Caki2 (cell line): ENCODE measurements at regions not wholly inside any gene's neighbourhood (a gene's known extent, or its start where the extent isn't known, plus 50 kb on each side); places are given as distances from the start of the nearest gene placed in this dataset.
"Not testable (repeated sequence)": the region's sequence is repeated elsewhere in the genome, so short reads cannot be mapped to it uniquely, and the experiment has no call there.

Experiments
- DNase-seq: peaks from one replicate; pipeline ENCODE4 v3.0.0-alpha.2; 2015; ENCODE audit warnings: low read depth
- in situ Hi-C: cut with HindIII; loops from 2 replicates; pipeline ENCODE4 v1.10.0; 2016; ENCODE audit warnings: low sequenced_read_pairs, low pct_unique_long_range_greater_than_20kb, mixed read lengths

DNA sequence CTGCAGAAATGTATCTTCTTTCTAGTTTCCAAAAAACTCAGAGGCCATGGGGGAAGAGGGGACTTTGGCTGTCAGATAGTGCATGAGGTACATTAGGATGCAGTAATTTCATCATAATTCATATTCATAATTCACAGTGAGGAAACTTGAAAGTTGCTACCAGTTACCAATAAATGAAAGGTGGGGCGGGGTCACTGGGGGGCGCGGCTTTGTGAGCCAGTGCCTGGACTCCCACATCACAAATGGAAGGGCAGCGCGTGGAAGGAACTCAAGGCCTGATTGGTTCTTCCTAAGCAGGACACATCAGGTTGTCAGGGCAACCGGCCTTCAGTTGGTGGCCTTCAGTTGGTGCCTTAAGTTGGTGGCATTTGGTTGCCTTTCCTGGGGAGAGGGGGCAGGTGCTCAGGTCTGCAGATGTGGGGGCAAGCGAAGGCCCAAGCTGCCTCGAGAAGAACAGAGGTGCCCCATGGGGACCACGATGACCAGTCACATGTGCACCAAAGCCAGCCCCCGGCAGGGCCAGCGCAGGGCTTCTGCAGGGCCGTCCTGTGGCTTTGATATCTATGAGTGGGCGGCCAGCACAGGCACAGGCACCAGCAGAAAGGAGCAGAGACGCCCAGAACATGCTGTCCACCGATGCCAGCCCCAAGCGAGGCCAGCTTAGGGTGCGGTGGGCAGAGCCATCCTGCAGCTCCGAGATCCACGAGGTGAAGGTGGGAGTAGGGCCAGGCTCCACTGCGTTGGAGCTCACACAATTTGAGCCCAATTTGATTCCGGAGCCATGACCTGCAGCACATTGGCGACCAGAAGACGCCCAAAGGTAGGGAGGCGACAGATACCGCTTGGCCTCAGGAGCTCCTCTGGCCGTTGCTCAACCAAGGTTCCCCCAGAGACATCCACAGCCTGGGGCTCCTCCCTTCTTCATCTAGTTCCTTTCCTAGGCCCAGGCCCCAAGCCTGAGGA is 3248.2 kb upstream of the OR11H1 start:
- in situ Hi-C loops, DNase-seq: not testable (repeated sequence)

DNA sequence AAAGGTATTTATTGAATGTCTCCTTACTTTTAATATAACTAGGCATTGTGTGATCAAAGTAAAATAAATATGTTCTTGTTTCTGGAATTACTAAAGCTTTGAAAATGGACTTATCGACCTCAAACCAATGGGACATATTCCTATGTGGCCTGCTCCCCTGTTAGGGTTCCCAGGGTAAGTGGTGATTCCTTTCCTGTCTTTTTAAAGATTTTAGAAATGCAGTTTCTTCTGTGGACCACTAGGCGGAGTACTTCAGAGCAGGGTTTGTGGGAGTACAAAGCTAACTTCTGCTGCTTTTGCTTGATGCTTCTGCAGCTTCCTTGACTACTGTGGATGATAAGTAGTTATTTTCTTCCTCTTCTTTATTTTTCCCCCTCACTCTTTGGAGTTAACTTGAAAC is 3243.3 kb upstream of the OR11H1 start:
- peak; percentile 0 for DNase-seq
- in situ Hi-C loops = not testable (repeated sequence)

DNA sequence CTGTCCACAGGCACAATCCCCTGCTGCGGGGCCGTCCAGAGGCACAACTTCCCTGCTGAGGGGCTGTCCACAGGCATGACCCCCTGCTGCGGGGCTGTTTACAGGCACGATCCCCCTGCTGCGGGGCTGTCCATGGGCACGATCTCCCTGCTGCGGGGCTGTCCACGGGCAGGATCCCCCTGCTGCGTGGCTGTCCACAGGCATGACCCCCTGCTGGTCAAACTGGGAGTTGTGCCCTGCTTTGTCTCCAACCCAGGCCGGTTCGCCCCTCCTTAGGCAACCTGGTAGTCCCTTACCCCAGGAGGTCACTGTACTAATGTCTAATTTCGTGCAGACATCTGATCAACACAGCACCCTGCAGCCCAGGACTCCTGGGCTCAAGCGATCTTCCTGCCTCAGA is 3230.6 kb upstream of the OR11H1 start:
- in situ Hi-C loops, DNase-seq: not testable (repeated sequence)
